Stimulated activated CD4-positive, alpha-beta T cell treated with anti-CD3 and anti-CD28 coated beads, Interleukin-1b, Interleukin-23, amount 100 ng/mL, for 48 hours (primary cell): ENCODE measurements at regions not wholly inside any gene's neighbourhood (a gene's known extent, or its start where the extent isn't known, plus 50 kb on each side); places are given as distances from the start of the nearest gene placed in this dataset.
"Not testable (repeated sequence)": the region's sequence is repeated elsewhere in the genome, so short reads cannot be mapped to it uniquely, and the experiment has no call there.

Source experiments
- DNase-seq: peaks from one replicate; pipeline ENCODE4 v3.0.0-alpha.2; 2020

- DNase-seq = no peak
Observed at GRCh38 chr2:53098696-53099078, 668.9 kb upstream of the CHAC2 start.

- no peak for DNase-seq
Observed at GRCh38 chr2:53096351-53096750, 671.3 kb upstream of the CHAC2 start.

GRCh38 chr2:53095664-53096063 lies 671.9 kb upstream of the CHAC2 start:
- DNase-seq = no peak

GRCh38 chr2:53095227-53095626 lies 672.4 kb upstream of the CHAC2 start:
- no peak for DNase-seq

- no peak for DNase-seq
Observed at GRCh38 chr2:53093355-53093754, 674.2 kb upstream of the CHAC2 start.

GRCh38 chr2:53091183-53091582 lies 676.4 kb upstream of the CHAC2 start:
- DNase-seq = no peak

GRCh38 chr2:53087874-53088461 lies 679.6 kb upstream of the CHAC2 start:
- DNase-seq = no peak

GRCh38 chr2:53087262-53087873 lies 680.2 kb upstream of the CHAC2 start:
- no peak for DNase-seq

- no peak for DNase-seq
Observed at GRCh38 chr2:53077413-53077812, 690.2 kb upstream of the CHAC2 start.

- no peak for DNase-seq
Observed at GRCh38 chr2:53075760-53076159, 691.8 kb upstream of the CHAC2 start.

- DNase-seq = no peak
Observed at GRCh38 chr2:53067533-53067932, 700.1 kb upstream of the CHAC2 start.

- DNase-seq = no peak
Observed at GRCh38 chr2:53067056-53067455, 700.5 kb upstream of the CHAC2 start.

GRCh38 chr2:53064154-53064553 lies 703.5 kb upstream of the CHAC2 start:
- no peak for DNase-seq

- no peak for DNase-seq
Observed at GRCh38 chr2:53058526-53058925, 709.1 kb upstream of the CHAC2 start.

GRCh38 chr2:53053937-53054336 lies 713.7 kb upstream of the CHAC2 start:
- DNase-seq = no peak

- no peak for DNase-seq
Observed at GRCh38 chr2:53051157-53051556, 716.4 kb upstream of the CHAC2 start.

- DNase-seq = no peak
Observed at GRCh38 chr2:53040536-53041229, 726.9 kb upstream of the CHAC2 start.

GRCh38 chr2:53036196-53036595 lies 731.4 kb upstream of the CHAC2 start:
- no peak for DNase-seq

- no peak for DNase-seq
Observed at GRCh38 chr2:53035153-53035552, 732.5 kb upstream of the CHAC2 start.

- DNase-seq = no peak
Observed at GRCh38 chr2:53033411-53033810, 734.2 kb upstream of the CHAC2 start.

GRCh38 chr2:53028746-53029423 lies 738.7 kb upstream of the CHAC2 start:
- no peak for DNase-seq

GRCh38 chr2:53028225-53028624 lies 739.4 kb upstream of the CHAC2 start:
- DNase-seq = no peak

- not testable (repeated sequence) for DNase-seq
Observed at GRCh38 chr2:53022248-53022647, 745.4 kb upstream of the CHAC2 start.

- DNase-seq = no peak
Observed at GRCh38 chr2:53021828-53022227, 745.8 kb upstream of the CHAC2 start.
